Anterior cingulate cortex (tissue), 58 donors: ENCODE measurements at regions not wholly inside any gene's neighbourhood (a gene's known extent, or its start where the extent isn't known, plus 50 kb on each side); places are given as distances from the start of the nearest gene placed in this dataset.
"Not testable (repeated sequence)": the region's sequence is repeated elsewhere in the genome, so short reads cannot be mapped to it uniquely, and the experiment has no call there.

Experiments used
- DNase-seq, 58 donors: peaks; one replicate each; lab custom pipeline; 2025; lab: John Stamatoyannopoulos, UW

GRCh38 chr1:189311915-189312314 lies 1165.7 kb downstream of the BRINP3 start:
- DNase-seq, result no peak

- no peak for DNase-seq
Measured at GRCh38 chr1:189312499-189312898, 1165.2 kb downstream of the BRINP3 start.

DNA sequence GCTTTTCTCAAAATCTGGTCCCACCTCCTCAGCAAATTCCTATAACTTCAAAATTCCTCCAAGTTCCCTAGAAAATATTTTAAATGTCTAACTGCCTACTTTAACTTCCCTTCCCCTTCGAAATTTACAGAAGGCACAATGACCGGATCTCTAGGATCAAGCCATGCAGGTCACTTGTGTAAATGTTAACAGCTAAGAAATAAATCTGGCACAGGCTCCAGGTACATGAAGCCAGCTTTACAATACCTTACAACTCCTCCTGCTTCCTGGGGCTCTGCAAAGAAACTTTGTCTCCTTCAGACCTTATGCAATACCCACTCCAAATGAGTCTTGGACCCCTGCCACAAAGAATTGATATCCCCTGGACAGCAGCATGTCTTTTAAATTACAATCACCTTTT lies 1164.2 kb downstream of the BRINP3 start:
- DNase-seq, result no peak

GRCh38 chr1:189315035-189315901 lies 1162.4 kb downstream of the BRINP3 start:
- no peak for DNase-seq

DNA sequence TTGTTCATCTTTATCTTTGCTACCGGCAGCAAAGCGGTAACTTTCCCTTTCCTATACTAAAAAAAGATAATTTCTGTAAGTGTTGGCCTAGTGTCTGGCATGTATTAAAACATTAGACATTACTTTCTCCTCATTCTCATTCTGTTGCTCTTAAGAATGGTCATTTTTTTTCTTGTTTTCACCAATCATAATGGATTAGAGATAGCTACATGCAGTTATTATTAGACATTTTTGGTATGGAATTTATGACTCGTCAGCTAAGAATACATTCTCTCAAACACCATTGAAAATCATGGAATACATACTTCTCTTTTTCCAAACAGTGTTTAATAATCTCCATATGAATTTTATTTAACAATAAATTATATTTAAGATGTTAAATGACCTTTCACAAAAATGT lies 1154.6 kb downstream of the BRINP3 start:
- DNase-seq, result no peak

DNA sequence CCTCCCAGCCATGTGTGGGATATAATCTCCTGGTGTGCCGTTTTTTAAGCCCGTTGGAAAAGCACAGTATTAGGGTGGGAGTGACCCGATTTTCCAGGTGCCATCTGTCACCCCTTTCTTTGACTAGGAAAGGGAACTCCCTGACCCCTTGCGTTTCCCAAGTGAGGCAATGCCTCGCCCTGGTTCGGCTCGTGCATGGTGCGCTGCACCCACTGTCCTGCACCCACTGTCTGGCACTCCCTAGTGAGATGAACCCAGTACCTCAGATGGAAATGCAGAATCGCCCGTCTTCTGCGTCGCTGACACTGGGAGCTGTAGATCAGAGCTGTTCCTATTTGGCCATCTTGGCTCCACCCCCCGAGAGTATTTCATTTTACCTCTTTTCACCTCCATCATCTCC lies 1146.6 kb downstream of the BRINP3 start:
- not testable (repeated sequence) for DNase-seq

- DNase-seq, result no peak
Measured at GRCh38 chr1:189336115-189337100, 1141.3 kb downstream of the BRINP3 start.

DNA sequence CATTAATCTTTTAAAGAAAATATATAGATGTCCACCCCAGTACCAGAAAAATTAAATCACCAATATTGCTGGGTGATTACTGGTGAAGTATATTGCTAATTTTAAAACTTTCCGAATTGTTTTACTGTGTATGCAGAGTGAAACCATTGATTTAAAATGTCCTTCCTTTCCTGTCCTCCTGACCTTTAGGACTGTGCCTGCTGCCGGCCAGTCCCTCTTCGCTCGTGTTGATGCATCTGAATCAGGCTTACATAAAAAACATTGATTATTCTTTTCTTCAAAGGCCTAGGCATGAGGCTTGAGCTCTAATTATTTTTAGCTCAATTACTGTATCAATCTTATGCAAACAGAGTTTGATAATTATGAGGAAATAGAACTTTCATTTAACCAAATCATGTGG lies 1128.1 kb downstream of the BRINP3 start:
- no peak for DNase-seq

- no peak for DNase-seq
Measured at GRCh38 chr1:189350983-189351616, 1126.6 kb downstream of the BRINP3 start.

- DNase-seq, result no peak
Measured at GRCh38 chr1:189351960-189352359, 1125.7 kb downstream of the BRINP3 start.

GRCh38 chr1:189356206-189356605 lies 1121.5 kb downstream of the BRINP3 start:
- no peak for DNase-seq

- DNase-seq, result no peak
Measured at GRCh38 chr1:189357317-189357716, 1120.3 kb downstream of the BRINP3 start.

GRCh38 chr1:189369612-189370011 lies 1108.1 kb downstream of the BRINP3 start:
- no peak for DNase-seq

- DNase-seq, result no peak
Measured at GRCh38 chr1:189374816-189375215, 1102.8 kb downstream of the BRINP3 start.

GRCh38 chr1:189405419-189405818 lies 1072.2 kb downstream of the BRINP3 start:
- DNase-seq, result no peak

- DNase-seq, result no peak
Measured at GRCh38 chr1:189409774-189410173, 1067.9 kb downstream of the BRINP3 start.

GRCh38 chr1:189424746-189425331 lies 1052.8 kb downstream of the BRINP3 start:
- DNase-seq, result no peak

DNA sequence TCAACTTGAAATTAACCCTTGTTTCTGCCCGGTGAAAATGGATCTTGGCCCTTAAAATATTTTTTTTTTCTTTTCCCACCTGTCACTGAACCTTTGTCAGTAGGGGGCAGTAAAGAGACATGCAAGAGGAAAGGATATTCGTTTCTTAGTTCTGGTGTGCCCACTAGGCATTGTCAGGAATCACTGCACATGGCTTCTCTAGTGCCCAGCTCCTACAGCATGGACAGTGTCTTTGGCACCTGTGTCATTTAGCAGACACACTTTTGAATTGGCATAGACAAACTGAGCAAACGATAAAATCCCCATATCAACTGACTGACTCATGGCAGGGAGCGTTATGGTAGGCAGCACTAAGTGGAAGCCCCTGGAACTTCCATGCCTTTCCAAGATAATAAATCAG lies 1048.1 kb downstream of the BRINP3 start:
- DNase-seq, result no peak

GRCh38 chr1:189431447-189431846 lies 1046.2 kb downstream of the BRINP3 start:
- no peak for DNase-seq

GRCh38 chr1:189432753-189433152 lies 1044.9 kb downstream of the BRINP3 start:
- no peak for DNase-seq
